HG02840 (cell line): ENCODE measurements at regions not wholly inside any gene's neighbourhood (a gene's known extent, or its start where the extent isn't known, plus 50 kb on each side); places are given as distances from the start of the nearest gene placed in this dataset.
"Not testable (repeated sequence)": the region's sequence is repeated elsewhere in the genome, so short reads cannot be mapped to it uniquely, and the experiment has no call there.

ENCODE experiments used
- ATAC-seq: cut with Tn5 transposase; IDR thresholded peaks from one replicate; pipeline ENCODE4 v1.9.1; 2021; ENCODE audit warnings: mild to moderate bottlenecking, moderate library complexity, moderate number of reproducible peaks; ENCODE audit not compliant: unreplicated experiment, low FRiP score

- no peak for ATAC-seq
These were observed 121.1 kb downstream of the PDCD6IP start for GRCh38 chr3:33919312-33920120.

- ATAC-seq, result no peak
These were observed 122.1 kb downstream of the PDCD6IP start for GRCh38 chr3:33920511-33920910.

GRCh38 chr3:33921608-33922007 is 123.2 kb downstream of the PDCD6IP start:
- no peak for ATAC-seq

- no peak for ATAC-seq
These were observed 128.7 kb downstream of the PDCD6IP start for GRCh38 chr3:33926998-33927605.

GRCh38 chr3:33929813-33930212 is 131.4 kb downstream of the PDCD6IP start:
- ATAC-seq, result no peak

- no peak for ATAC-seq
These were observed 133.1 kb downstream of the PDCD6IP start for GRCh38 chr3:33931512-33931911.

- ATAC-seq, result no peak
These were observed 133.8 kb downstream of the PDCD6IP start for GRCh38 chr3:33932010-33932764.

GRCh38 chr3:33936171-33936920 is 137.9 kb downstream of the PDCD6IP start:
- ATAC-seq, result no peak

GRCh38 chr3:33936921-33937525 is 138.6 kb downstream of the PDCD6IP start:
- no peak for ATAC-seq

GRCh38 chr3:33937628-33938027 is 139.2 kb downstream of the PDCD6IP start:
- ATAC-seq, result no peak

- no peak for ATAC-seq
These were observed 141.7 kb downstream of the PDCD6IP start for GRCh38 chr3:33940149-33940548.

- no peak for ATAC-seq
These were observed 142.3 kb downstream of the PDCD6IP start for GRCh38 chr3:33940736-33941135.

- no peak for ATAC-seq
These were observed 143.4 kb downstream of the PDCD6IP start for GRCh38 chr3:33941804-33942203.

- ATAC-seq, result no peak
These were observed 144.2 kb downstream of the PDCD6IP start for GRCh38 chr3:33942483-33943150.

GRCh38 chr3:33943277-33943676 is 144.8 kb downstream of the PDCD6IP start:
- no peak for ATAC-seq

- not testable (repeated sequence) for ATAC-seq
These were observed 148.2 kb downstream of the PDCD6IP start for GRCh38 chr3:33946612-33947011.

GRCh38 chr3:33947272-33948195 is 149.1 kb downstream of the PDCD6IP start:
- ATAC-seq, result no peak

- no peak for ATAC-seq
These were observed 150.6 kb downstream of the PDCD6IP start for GRCh38 chr3:33949074-33949473.

GRCh38 chr3:33954956-33955355 is 156.5 kb downstream of the PDCD6IP start:
- no peak for ATAC-seq
